Osteocyte (in vitro differentiated cells): ENCODE measurements at regions not wholly inside any gene's neighbourhood (a gene's known extent, or its start where the extent isn't known, plus 50 kb on each side); places are given as distances from the start of the nearest gene placed in this dataset.
A peak's percentile ranks its signal among the peaks of the same experiment; 100 is the strongest.

Experiments used
- DNase-seq: peaks from one replicate; pipeline ENCODE4 v3.0.0; 2021; ENCODE audit warnings: mixed read lengths; ENCODE audit not compliant: unreplicated experiment; ENCODE audit errors: extremely low spot score
- H3K27ac Mint-ChIP-seq: one replicate; pipeline ENCODE4 v1.8.0; 2021; ENCODE audit warnings: mild to moderate bottlenecking, mixed read lengths; ENCODE audit not compliant: unreplicated experiment
- H3K27me3 Mint-ChIP-seq: one replicate; pipeline ENCODE4 v1.8.0; 2021; ENCODE audit warnings: mixed read lengths; ENCODE audit not compliant: unreplicated experiment
- H3K36me3 Mint-ChIP-seq: one replicate; pipeline ENCODE4 v1.8.0; 2021; ENCODE audit warnings: mixed read lengths; ENCODE audit not compliant: unreplicated experiment
- H3K4me1 Mint-ChIP-seq: one replicate; pipeline ENCODE4 v1.8.0; 2021; ENCODE audit warnings: mixed read lengths; ENCODE audit not compliant: unreplicated experiment
- H3K4me3 Mint-ChIP-seq: one replicate; pipeline ENCODE4 v1.8.0; 2021; ENCODE audit warnings: mild to moderate bottlenecking, moderate library complexity, mixed read lengths; ENCODE audit not compliant: unreplicated experiment
- H3K9me3 Mint-ChIP-seq: one replicate; pipeline ENCODE4 v1.8.0; 2021; ENCODE audit warnings: mixed read lengths; ENCODE audit not compliant: unreplicated experiment
- CTCF ChIP-seq: fragments of 200-600 bp; sonication (generic); IDR thresholded peaks from 2 replicates; pipeline ENCODE4 v1.5.0; 2021; ENCODE audit warnings: antibody characterized with exemption, mild to moderate bottlenecking, moderate library complexity

- peaks cover 7% of the 10 kb centered on the region for H3K9me3 Mint-ChIP-seq
- H3K4me1 Mint-ChIP-seq = peaks cover 26% of the 10 kb centered on the region
- H3K36me3 Mint-ChIP-seq = no peaks in the 10 kb centered on the region
Observed at GRCh38 chr2:200144571-200144970, 161.9 kb upstream of the SPATS2L start.

DNA sequence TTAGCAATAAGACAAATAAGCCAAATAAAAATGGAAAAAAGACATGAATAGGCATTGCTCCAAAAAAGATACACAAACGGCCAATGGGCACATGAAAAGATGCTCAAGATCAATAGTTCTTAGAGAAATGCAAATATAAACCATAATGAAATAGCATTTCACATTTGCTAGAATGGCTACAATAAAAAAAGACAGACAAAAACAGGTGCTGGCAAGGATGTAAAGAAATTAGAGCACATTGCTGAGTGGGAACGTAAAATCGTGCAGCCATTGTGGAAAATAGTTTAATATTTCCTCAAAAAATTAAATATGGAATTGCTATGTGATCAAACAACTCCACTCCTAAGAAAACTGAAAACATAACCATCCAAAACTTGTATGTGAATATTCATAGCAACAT is 160.0 kb upstream of the SPATS2L start:
- Mint-ChIP-seq H3K9me3 (peaks cover 22% of the 10 kb centered on the region), H3K27me3 (no peaks in the 10 kb centered on the region), H3K4me1 (peaks cover 13% of the 10 kb centered on the region), H3K27ac (no peak overlapping the region), H3K36me3 (peaks cover 9% of the 10 kb centered on the region), H3K4me3 (no peak overlapping the region)
- no peak for TF ChIP-seq CTCF
- DNase-seq = no peak

More at GRCh38 chr2:200144571-200144970, 161.9 kb upstream of the SPATS2L start:
- Mint-ChIP-seq H3K27ac (no peak overlapping the region), H3K27me3 (no peaks in the 10 kb centered on the region), H3K4me3 (no peak overlapping the region)
- DNase-seq = no peak
- no peak for TF ChIP-seq CTCF

- DNase-seq = no peak
- H3K27me3 Mint-ChIP-seq = no peaks in the 10 kb centered on the region
- no peak overlapping the region for H3K27ac Mint-ChIP-seq
- H3K4me1 Mint-ChIP-seq = peaks cover 13% of the 10 kb centered on the region
- no peak overlapping the region for H3K4me3 Mint-ChIP-seq
- TF ChIP-seq CTCF = no peak
- H3K36me3 Mint-ChIP-seq = peaks cover 9% of the 10 kb centered on the region
- peaks cover 27% of the 10 kb centered on the region for H3K9me3 Mint-ChIP-seq
Observed at GRCh38 chr2:200147371-200147770, 159.1 kb upstream of the SPATS2L start.

DNA sequence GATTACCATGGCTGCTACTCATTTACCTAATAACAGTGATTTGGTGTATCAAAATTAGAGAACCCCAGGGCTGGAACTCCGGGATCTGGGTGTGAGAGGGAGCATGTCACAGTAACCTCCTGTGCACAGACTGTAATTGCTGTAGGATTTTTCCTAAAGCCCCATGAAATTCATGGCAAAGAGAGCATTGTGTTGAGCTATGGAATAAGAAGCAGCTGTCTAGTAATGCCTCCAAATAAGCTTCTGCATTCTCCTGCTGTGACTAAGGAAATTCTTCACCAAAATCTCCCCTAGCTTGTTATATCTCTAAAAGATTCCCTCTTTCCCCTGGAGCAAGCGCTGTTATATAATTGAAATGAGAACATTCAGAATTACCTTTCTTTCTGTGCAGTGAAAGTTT is 158.1 kb upstream of the SPATS2L start:
- Mint-ChIP-seq H3K4me3 (no peak overlapping the region), H3K36me3 (peaks cover 10% of the 10 kb centered on the region), H3K27me3 (no peaks in the 10 kb centered on the region), H3K9me3 (peaks cover 33% of the 10 kb centered on the region), H3K4me1 (peaks cover 13% of the 10 kb centered on the region), H3K27ac (peak overlapping the region; percentile 21)
- no peak for DNase-seq
- no peak for TF ChIP-seq CTCF

DNA sequence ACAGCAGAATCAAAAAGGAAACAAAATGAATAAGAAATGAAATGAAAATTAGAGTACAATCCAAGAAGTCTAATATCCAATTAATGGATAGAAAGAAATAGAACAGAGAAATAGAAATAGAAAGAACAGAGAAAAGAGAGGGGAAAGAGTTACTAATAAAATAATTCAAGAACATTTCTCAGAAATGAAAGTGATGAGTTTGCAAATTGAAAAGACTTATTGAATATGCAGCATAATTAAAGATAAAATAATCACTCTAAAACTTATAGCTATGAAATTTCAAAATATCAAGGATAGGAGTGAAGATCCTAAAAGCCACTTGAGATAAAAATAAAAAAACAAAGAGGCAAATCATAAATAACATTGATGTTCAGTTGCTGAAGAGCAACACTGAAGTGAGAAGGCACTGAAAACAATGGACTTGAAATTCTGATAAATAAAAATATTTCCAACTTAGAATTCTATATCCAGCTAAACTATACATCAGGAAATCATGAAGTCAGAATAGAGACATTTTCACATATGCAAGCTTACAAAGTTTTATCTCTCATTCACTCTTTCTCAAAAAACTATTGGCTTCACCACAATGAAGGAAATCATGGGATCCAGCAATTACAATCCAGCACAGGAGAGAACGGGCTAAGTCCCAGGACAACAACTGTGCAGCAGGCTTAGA is 155.9 kb upstream of the SPATS2L start:
- Mint-ChIP-seq H3K4me3 (no peak overlapping the region), H3K4me1 (peaks cover 17% of the 10 kb centered on the region), H3K36me3 (peaks cover 10% of the 10 kb centered on the region), H3K27me3 (no peaks in the 10 kb centered on the region), H3K27ac (no peak overlapping the region), H3K9me3 (peaks cover 33% of the 10 kb centered on the region)
- TF ChIP-seq CTCF = no peak
- no peak for DNase-seq
